Cardiac fibroblast (primary cell): ENCODE measurements at regions not wholly inside any gene's neighbourhood (a gene's known extent, or its start where the extent isn't known, plus 50 kb on each side); places are given as distances from the start of the nearest gene placed in this dataset.

ENCODE experiments used
- DNase-seq, 2 donors: peaks; one replicate each; pipeline versions ENCODE4 v3.0.0 to v3.0.0-alpha.2; 2010; ENCODE audit warnings: low read depth in 2 of 2
- H3K4me3 ChIP-seq, 2 donors: replicated peaks in 1 of 2; 1 replicate in 1 of 2; 2 replicates in 1 of 2; pipeline ENCODE4 v1.5.1; 2011; ENCODE audit warnings: low read depth in 2 of 2, low read length in 2 of 2, mild to moderate bottlenecking in 2 of 2, moderate library complexity in 1 of 2
- TF ChIP-seq, protein P1 (sequence below): IDR thresholded peaks from one replicate; pipeline ENCODE4 v1.5.1; 2011; ENCODE audit warnings: low read depth, mild to moderate bottlenecking, low read length, inconsistent platforms

DNA sequence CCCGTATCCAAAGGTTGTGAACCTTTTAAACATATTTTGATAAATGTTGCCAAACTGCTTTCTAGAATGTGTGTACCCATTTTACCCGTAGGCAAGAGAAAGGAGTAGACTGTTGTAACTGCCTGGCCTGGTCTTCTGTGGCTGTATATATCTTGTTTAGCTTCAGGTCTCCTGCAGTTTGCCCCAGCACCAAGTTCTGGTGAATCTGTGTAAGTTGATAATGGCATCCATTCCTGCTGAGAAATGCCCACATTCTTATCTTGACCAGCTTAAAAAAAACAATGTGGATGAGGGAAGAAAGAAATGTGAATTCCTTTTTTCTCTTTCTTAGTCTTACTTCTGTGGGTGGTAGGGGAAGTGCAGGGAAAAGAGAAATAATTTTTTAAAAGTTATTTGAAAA is 53.3 kb upstream of the TLE3 start:
- no peak overlapping the region for H3K4me3 ChIP-seq
- no peak for DNase-seq
- TF ChIP-seq, protein P1, sequence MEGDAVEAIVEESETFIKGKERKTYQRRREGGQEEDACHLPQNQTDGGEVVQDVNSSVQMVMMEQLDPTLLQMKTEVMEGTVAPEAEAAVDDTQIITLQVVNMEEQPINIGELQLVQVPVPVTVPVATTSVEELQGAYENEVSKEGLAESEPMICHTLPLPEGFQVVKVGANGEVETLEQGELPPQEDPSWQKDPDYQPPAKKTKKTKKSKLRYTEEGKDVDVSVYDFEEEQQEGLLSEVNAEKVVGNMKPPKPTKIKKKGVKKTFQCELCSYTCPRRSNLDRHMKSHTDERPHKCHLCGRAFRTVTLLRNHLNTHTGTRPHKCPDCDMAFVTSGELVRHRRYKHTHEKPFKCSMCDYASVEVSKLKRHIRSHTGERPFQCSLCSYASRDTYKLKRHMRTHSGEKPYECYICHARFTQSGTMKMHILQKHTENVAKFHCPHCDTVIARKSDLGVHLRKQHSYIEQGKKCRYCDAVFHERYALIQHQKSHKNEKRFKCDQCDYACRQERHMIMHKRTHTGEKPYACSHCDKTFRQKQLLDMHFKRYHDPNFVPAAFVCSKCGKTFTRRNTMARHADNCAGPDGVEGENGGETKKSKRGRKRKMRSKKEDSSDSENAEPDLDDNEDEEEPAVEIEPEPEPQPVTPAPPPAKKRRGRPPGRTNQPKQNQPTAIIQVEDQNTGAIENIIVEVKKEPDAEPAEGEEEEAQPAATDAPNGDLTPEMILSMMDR, result no peak

- TF ChIP-seq, protein P1, result no peak
- H3K4me3 ChIP-seq, result no peak overlapping the region
- DNase-seq, result no peak
Observed at GRCh38 chr15:70150405-70150747, 52.7 kb upstream of the TLE3 start.

- peak; percentile 60 to 66 for DNase-seq
- H3K4me3 ChIP-seq, result no peak overlapping the region
- TF ChIP-seq, protein P1, result no peak
Observed at GRCh38 chr15:70149667-70150404, 52.1 kb upstream of the TLE3 start.

DNA sequence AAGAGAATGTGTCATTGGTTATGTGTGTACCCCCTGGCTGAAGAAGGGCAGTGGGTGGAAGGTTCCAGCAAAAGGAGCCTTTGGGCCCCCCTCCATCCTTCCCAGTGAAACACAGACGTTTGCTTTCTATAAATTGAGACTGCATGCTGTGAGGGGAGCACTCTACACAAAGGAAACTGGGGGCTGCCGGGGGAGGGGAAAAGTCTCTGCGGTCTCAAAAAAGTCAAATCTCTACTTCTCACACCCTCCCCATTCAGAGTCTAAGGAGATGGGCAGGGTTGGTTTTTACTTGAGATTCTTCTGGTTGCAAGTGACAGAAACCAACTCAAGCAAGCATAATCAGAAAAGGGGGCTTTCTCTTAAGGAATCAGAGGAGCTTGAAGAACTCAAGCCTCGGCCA is 50.1 kb upstream of the TLE3 start:
- DNase-seq, result no peak
- TF ChIP-seq, protein P1, result no peak
- H3K4me3 ChIP-seq, result no peak overlapping the region
